Erythroblast (primary cell): ENCODE measurements at regions not wholly inside any gene's neighbourhood (a gene's known extent, or its start where the extent isn't known, plus 50 kb on each side); places are given as distances from the start of the nearest gene placed in this dataset.

Experiments
- GATA1 ChIP-seq: IDR thresholded peaks from 2 replicates; pipeline ENCODE4 v1.6.1; 2011; ENCODE audit warnings: low read depth, mild to moderate bottlenecking, control low read depth, low read length, moderate library complexity
- POLR2A ChIP-seq: IDR thresholded peaks from 2 replicates; pipeline ENCODE4 v1.6.1; 2011; ENCODE audit warnings: mild to moderate bottlenecking, low read length

- TF ChIP-seq POLR2A, result no peak
- TF ChIP-seq GATA1, result no peak
Measured at GRCh38 chr6:147077251-147077650, 127.0 kb upstream of the STXBP5 start.
